ENCODE measurements at regions not wholly inside any gene's neighbourhood (a gene's known extent, or its start where the extent isn't known, plus 50 kb on each side); places are given as distances from the start of the nearest gene placed in this dataset.

GRCh38 chr2:185891403-185891802, 152.8 kb downstream of the FSIP2 start:
- intact Hi-C loops (cut with DNase I; ENCODE audit: low total_unique reads), result no loop called here
- H3K4me3 ChIP-seq, result no peak overlapping the region
- H3K36me3 ChIP-seq, result no peaks in the 10 kb centered on the region
- H3K4me1 ChIP-seq, result no peaks in the 10 kb centered on the region
- no peak overlapping the region for H3K27ac ChIP-seq
- DNase-seq, result no peak
- TF ChIP-seq CTCF (IDR thresholded peaks at IDR 0.05) (no peak), POLR2A (IDR thresholded peaks at IDR 0.05) (no peak)
- no peaks in the 10 kb centered on the region for H3K9me3 ChIP-seq
- H3K27me3 ChIP-seq, result no peaks in the 10 kb centered on the region

GRCh38 chr2:185891804-185892411, 153.3 kb downstream of the FSIP2 start:
- TF ChIP-seq CTCF (IDR thresholded peaks at IDR 0.05) (no peak), POLR2A (IDR thresholded peaks at IDR 0.05) (no peak)
- Histone ChIP-seq H3K4me3 (no peak overlapping the region), H3K27me3 (no peaks in the 10 kb centered on the region), H3K9me3 (no peaks in the 10 kb centered on the region), H3K27ac (no peak overlapping the region), H3K36me3 (no peaks in the 10 kb centered on the region), H3K4me1 (no peaks in the 10 kb centered on the region)
- DNase-seq, result no peak
- intact Hi-C loops (cut with DNase I; ENCODE audit: low total_unique reads), result no loop called here

- Histone ChIP-seq H3K36me3 (no peaks in the 10 kb centered on the region), H3K27ac (no peak overlapping the region), H3K9me3 (no peaks in the 10 kb centered on the region), H3K4me1 (no peaks in the 10 kb centered on the region), H3K27me3 (no peaks in the 10 kb centered on the region), H3K4me3 (no peak overlapping the region)
- no peak for TF ChIP-seq CTCF (IDR thresholded peaks at IDR 0.05)
- TF ChIP-seq POLR2A (IDR thresholded peaks at IDR 0.05), result no peak
- DNase-seq, result no peak
- intact Hi-C loops (cut with DNase I; ENCODE audit: low total_unique reads), result no loop called here
Observed at GRCh38 chr2:185892484-185892883, 153.9 kb downstream of the FSIP2 start.

GRCh38 chr2:185894223-185894622, 155.6 kb downstream of the FSIP2 start:
- TF ChIP-seq POLR2A (IDR thresholded peaks at IDR 0.05) (no peak), CTCF (IDR thresholded peaks at IDR 0.05) (no peak)
- Histone ChIP-seq H3K27ac (no peak overlapping the region), H3K9me3 (no peaks in the 10 kb centered on the region), H3K36me3 (no peaks in the 10 kb centered on the region), H3K4me3 (no peak overlapping the region), H3K27me3 (no peaks in the 10 kb centered on the region), H3K4me1 (no peaks in the 10 kb centered on the region)
- DNase-seq, result no peak
- intact Hi-C loops (cut with DNase I; ENCODE audit: low total_unique reads), result no loop called here

DNA sequence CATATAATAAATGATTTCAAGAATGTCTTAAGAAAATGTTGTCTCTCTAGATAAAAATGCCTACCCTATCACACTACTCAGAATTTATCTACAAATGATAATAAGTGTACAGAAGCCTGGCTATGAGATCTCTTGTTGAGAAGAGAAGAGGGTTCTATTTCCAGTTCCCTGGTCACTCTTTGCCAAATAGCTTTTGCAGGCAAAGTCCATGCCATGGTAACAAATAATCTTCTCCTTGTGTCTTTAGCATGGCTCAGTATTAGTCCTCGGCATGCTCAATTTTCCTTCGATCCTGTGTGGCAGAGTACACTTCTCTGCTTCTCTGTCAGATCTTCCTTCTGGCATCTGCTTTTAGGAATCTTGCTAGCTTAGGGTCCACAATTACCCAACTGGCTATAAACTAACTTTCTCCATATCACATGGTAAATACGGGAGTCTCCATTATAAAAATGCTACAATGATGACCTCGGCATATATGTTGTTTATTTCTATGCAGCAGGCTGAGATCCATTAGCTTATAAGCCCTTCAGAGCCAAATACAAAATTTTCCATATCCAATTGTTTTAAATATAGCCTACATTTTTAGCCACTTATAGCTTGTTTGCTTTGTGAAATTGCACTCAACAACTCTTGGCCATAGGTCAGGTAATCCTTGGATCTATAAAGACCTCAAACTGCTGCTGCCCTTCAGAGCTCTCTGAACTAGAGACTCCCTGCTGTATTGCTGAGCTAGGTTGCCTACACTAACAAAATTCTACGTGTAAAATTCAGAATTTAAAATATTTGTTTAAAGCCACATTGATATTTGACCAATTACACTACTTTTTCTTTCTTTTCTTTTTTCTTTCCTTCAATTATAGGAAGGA, 157.5 kb downstream of the FSIP2 start:
- Histone ChIP-seq H3K4me3 (no peak overlapping the region), H3K4me1 (no peaks in the 10 kb centered on the region), H3K36me3 (no peaks in the 10 kb centered on the region), H3K27ac (no peak overlapping the region), H3K27me3 (no peaks in the 10 kb centered on the region), H3K9me3 (no peaks in the 10 kb centered on the region)
- intact Hi-C loops (cut with DNase I; ENCODE audit: low total_unique reads), result no loop called here
- no peak for DNase-seq
- TF ChIP-seq POLR2A (IDR thresholded peaks at IDR 0.05), result no peak
- TF ChIP-seq CTCF (IDR thresholded peaks at IDR 0.05), result no peak
